ENCODE measurements at regions not wholly inside any gene's neighbourhood (a gene's known extent, or its start where the extent isn't known, plus 50 kb on each side); places are given as distances from the start of the nearest gene placed in this dataset.

DNA sequence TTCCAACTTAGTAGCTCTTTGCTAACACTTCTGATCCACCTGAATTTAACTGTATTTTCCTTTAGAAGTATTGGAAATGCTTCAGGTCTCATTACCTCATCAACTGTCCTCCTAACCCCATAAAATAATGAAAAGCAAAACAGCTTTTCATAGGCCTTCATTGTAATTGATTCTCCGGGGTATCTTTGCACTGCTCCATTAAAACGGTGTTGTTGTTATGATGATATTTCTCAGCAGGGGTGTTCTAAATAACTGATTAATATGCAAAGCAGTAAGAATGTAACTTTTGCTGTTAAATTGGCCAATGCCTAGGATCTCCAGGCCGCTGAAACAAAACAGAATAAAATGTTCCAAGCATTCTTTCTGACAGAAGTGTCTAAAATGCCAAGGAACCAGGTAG is 1983.2 kb downstream of the EFNA5 start:
- Histone ChIP-seq H3K9me3 (ENCODE audit: control insufficient read depth, low read depth, low read length) (no peaks in the 10 kb centered on the region), H3K23ac (ENCODE audit: insufficient read length, low read depth, low read length) (no peak overlapping the region), H3K56ac (ENCODE audit: insufficient read length, low read depth, low read length) (no peak overlapping the region), H3K4me1 (ENCODE audit: insufficient read depth, low read length) (peaks cover 5% of the 10 kb centered on the region; the same call in 1 of the 2 replicates), H2BK12ac (ENCODE audit: insufficient read length, low read depth, low read length) (no peak overlapping the region), H3T11ph (ENCODE audit: low read length) (no peak overlapping the region), H2BK20ac (ENCODE audit: low read depth, low read length, poor library complexity, severe bottlenecking) (no peak overlapping the region), H3K79me1 (ENCODE audit: insufficient read depth, low read depth, low read length, poor library complexity, severe bottlenecking) (no peaks in the 10 kb centered on the region), H3K9ac (ENCODE audit: extremely low read depth, insufficient read length, low read length) (no peak overlapping the region), H4K20me1 (ENCODE audit: control insufficient read depth, insufficient read depth, insufficient read length) (no peaks in the 10 kb centered on the region), H4K8ac (replicated peaks; ENCODE audit: insufficient read length, low read depth, low read length) (no peak overlapping the region), H3K18ac (ENCODE audit: insufficient read length, low read depth, low read length) (no peak overlapping the region), H4K91ac (ENCODE audit: insufficient read length, low read depth, low read length) (no peak overlapping the region), H2BK5ac (ENCODE audit: insufficient read length, low read length) (no peak overlapping the region), H3K27ac (ENCODE audit: insufficient read length, low read depth, low read length) (no peak overlapping the region), H3K23me2 (ENCODE audit: insufficient read length, low read depth, low read length, poor library complexity, severe bottlenecking) (no peaks in the 10 kb centered on the region), H3K27me3 (ENCODE audit: insufficient read depth, low read length) (no peaks in the 10 kb centered on the region), H2AK5ac (ENCODE audit: insufficient read length, low read length) (no peak overlapping the region), H3K79me2 (ENCODE audit: insufficient read depth, low read length) (no peaks in the 10 kb centered on the region), H3K14ac (ENCODE audit: insufficient read depth, low read length) (no peak overlapping the region), H2BK120ac (ENCODE audit: low read depth, low read length, poor library complexity, severe bottlenecking) (no peak overlapping the region), H2BK15ac (ENCODE audit: low read depth, low read length) (no peak overlapping the region), H3K4ac (ENCODE audit: low read depth, low read length) (no peak overlapping the region), H2AFZ (ENCODE audit: low read length) (no peak overlapping the region), H3K4me2 (ENCODE audit: insufficient read depth, insufficient read length, low read length) (no peak overlapping the region), H4K5ac (ENCODE audit: insufficient read length, low read depth, low read length) (no peak overlapping the region)
- WGBS (ENCODE audit: extremely low coverage, insufficient read length, low lambda C conversion rate): no CpG with 5 or more reads among the region's 3 CpGs
- Mint-ChIP-seq H3K4me3 (no peak overlapping the region), H3K4me1 (peaks cover 23 to 33% of the 10 kb centered on the region in 2 experiments), H3K27me3 (ENCODE audit: low read depth) (no peaks in the 10 kb centered on the region), H3K27ac (peak overlapping the region in 2 of 3 experiments; percentile 7 to 92; a peak in 3 of 7 replicates), H3K36me3 (ENCODE audit: insufficient read depth in 1 of 3, low read depth in 3 of 3) (peaks cover 0 to 4% (median 2%) of the 10 kb centered on the region in 3 experiments; a peak in 2 of 7 replicates), H3K9me3 (no peaks in the 10 kb centered on the region)
- no peak for DNase-seq
- TF ChIP-seq, protein P1, sequence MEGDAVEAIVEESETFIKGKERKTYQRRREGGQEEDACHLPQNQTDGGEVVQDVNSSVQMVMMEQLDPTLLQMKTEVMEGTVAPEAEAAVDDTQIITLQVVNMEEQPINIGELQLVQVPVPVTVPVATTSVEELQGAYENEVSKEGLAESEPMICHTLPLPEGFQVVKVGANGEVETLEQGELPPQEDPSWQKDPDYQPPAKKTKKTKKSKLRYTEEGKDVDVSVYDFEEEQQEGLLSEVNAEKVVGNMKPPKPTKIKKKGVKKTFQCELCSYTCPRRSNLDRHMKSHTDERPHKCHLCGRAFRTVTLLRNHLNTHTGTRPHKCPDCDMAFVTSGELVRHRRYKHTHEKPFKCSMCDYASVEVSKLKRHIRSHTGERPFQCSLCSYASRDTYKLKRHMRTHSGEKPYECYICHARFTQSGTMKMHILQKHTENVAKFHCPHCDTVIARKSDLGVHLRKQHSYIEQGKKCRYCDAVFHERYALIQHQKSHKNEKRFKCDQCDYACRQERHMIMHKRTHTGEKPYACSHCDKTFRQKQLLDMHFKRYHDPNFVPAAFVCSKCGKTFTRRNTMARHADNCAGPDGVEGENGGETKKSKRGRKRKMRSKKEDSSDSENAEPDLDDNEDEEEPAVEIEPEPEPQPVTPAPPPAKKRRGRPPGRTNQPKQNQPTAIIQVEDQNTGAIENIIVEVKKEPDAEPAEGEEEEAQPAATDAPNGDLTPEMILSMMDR (conservative IDR thresholded peaks at IDR 0.05): no peak
